ENCODE measurements at regions not wholly inside any gene's neighbourhood (a gene's known extent, or its start where the extent isn't known, plus 50 kb on each side); places are given as distances from the start of the nearest gene placed in this dataset.
A peak's percentile ranks its signal among the peaks of the same experiment; 100 is the strongest.
"Not testable (repeated sequence)": the region's sequence is repeated elsewhere in the genome, so short reads cannot be mapped to it uniquely, and the experiment has no call there.

DNA sequence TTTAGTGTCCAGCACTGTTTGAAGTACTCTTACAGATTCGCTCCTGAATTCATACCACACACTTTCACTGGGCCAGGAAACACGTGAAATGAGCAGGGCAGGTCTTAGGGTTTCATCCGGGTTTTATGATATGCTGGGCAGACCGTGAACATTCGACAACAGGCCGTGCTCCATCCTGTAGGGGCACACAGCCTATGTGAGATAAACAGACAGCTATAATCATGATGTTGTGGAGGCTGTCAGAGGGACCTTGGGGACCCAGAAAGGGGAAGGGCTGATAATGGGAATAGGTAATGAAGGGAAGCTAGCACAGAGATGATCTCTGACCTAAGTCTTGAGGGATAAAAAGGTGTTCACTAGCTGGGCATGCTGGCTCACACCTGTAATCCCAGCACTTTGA, 110.4 kb downstream of the RIN2 start:
- no peak overlapping the region for H3K4me3 ChIP-seq
- TF ChIP-seq, protein P1, sequence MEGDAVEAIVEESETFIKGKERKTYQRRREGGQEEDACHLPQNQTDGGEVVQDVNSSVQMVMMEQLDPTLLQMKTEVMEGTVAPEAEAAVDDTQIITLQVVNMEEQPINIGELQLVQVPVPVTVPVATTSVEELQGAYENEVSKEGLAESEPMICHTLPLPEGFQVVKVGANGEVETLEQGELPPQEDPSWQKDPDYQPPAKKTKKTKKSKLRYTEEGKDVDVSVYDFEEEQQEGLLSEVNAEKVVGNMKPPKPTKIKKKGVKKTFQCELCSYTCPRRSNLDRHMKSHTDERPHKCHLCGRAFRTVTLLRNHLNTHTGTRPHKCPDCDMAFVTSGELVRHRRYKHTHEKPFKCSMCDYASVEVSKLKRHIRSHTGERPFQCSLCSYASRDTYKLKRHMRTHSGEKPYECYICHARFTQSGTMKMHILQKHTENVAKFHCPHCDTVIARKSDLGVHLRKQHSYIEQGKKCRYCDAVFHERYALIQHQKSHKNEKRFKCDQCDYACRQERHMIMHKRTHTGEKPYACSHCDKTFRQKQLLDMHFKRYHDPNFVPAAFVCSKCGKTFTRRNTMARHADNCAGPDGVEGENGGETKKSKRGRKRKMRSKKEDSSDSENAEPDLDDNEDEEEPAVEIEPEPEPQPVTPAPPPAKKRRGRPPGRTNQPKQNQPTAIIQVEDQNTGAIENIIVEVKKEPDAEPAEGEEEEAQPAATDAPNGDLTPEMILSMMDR (IDR thresholded peaks at IDR 0.05): no peak
- H3K4me1 ChIP-seq: no peaks in the 10 kb centered on the region
- peaks cover 12% of the 10 kb centered on the region for H3K36me3 ChIP-seq
- no peak for DNase-seq (ENCODE audit: low spot score)
- peaks cover 0 to under 1% of the 10 kb centered on the region in 2 donors for H3K9me3 ChIP-seq
- no peaks in the 10 kb centered on the region for H3K27me3 ChIP-seq
- peak overlapping the region in 1 of 2 donors; percentile 11 for H3K27ac ChIP-seq

DNA sequence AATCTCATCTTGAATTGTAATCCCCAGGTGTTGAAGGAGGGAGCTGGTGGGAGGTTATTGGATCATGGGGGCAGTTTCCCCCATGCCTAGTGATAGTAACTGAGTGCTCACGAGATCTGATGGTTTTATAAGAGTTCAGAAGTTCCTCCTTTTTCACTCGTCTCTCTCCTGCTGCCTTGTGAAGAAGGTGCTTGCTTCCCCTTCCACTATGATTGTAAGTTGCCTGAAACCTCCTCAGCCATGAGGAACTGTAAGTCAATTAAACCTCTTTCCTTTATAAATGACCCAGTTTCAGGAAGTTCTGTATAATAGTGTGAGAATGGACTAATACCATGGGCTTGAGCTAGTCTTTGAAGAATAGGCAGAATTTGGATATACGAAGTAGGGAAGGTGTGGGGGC, 113.9 kb downstream of the RIN2 start:
- TF ChIP-seq, protein P1 (IDR thresholded peaks at IDR 0.05): no peak
- Histone ChIP-seq H3K27ac (no peak overlapping the region), H3K4me1 (peaks cover 0 to 20% of the 10 kb centered on the region in 2 donors), H3K36me3 (peaks cover 23% of the 10 kb centered on the region), H3K27me3 (no peaks in the 10 kb centered on the region), H3K9me3 (peaks cover 0 to 9% of the 10 kb centered on the region in 2 donors), H3K4me3 (no peak overlapping the region)
- no peak for DNase-seq (ENCODE audit: low spot score)

DNA sequence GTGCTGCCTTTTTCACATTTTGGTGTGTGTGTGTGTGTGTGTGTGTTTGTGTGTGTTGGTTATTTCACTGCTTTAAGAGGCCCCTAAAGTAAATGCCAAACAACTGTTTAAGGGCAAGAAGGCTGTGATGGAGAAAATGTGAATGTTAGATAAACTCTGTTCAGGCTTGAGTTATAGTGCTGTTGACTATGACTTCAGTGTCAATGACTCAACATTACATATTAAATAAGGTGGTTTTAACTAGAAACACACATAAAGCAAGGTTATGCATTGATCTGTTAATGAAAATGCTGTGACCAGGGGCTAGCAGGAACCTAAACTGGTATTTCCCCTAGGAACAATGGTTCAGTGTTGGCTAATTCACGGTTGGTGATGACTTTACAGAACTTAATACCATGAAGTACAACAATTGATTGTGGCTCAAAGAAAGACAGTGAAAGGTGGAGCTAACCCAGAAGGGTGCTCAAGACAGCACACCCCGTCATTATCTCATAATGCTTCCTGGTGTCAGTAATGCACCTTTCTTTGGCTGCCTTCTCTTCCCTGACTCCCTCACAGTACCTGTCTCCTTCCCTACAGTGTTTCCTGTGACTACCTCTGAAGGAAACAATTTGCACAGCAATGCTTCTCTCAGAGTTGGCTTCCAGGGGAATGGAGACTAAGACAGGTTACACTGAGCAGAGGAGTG, 116.1 kb downstream of the RIN2 start:
- peaks cover 0 to 9% of the 10 kb centered on the region in 2 donors for H3K9me3 ChIP-seq
- TF ChIP-seq, protein P1 (IDR thresholded peaks at IDR 0.05): no peak
- no peak for DNase-seq (ENCODE audit: low spot score)
- H3K27me3 ChIP-seq: no peaks in the 10 kb centered on the region
- peaks cover 0 to 26% of the 10 kb centered on the region in 2 donors for H3K4me1 ChIP-seq
- no peak overlapping the region for H3K4me3 ChIP-seq
- peaks cover 23% of the 10 kb centered on the region for H3K36me3 ChIP-seq
- no peak overlapping the region for H3K27ac ChIP-seq

DNA sequence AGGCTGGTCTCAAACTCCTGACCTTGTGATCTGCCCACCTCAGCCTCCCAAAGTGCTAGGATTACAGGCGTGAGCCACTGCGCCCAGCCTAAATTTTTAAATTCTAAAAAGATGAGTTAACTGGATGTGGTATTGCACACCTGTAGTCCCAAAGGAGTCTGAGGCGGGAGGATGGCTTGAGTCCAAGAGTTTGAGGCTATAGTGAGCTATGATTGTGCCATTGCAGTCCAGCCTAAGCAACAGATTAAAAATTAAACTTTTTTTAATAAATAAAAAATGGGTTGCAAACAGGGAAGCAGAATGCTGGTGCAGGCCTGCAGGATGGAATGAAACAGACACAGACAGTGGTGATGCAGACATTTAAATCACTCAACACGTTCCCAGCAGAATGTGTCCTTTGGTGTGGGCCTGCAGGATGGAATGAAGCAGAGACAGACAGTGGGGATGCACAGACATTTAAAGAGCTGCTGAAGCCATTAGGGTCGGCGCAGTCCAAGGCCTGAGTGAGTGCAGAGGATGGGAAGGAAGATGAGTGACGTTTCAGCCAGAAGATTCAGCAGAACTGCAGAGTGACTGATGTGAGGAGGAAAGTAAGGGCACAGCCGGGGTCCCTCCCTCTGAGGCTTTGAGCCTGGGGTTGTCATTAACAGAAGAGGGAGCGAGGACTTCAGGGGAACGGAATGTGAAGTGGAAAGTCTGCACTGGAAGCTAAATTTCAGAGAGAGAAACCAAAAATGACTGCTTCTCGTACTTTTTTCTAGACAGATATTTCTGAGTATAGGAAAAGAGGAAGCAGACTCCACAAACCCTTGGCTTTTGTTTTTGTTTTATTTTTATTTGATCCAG, 117.5 kb downstream of the RIN2 start:
- Histone ChIP-seq H3K9me3 (peaks cover 0 to 9% of the 10 kb centered on the region in 2 donors), H3K4me3 (no peak overlapping the region), H3K36me3 (peaks cover 23% of the 10 kb centered on the region), H3K27ac (peak overlapping the region; percentile 47 to 52), H3K27me3 (no peaks in the 10 kb centered on the region), H3K4me1 (peaks cover 0 to 26% of the 10 kb centered on the region in 2 donors)
- TF ChIP-seq, protein P1 (IDR thresholded peaks at IDR 0.05): no peak
- no peak for DNase-seq (ENCODE audit: low spot score)

DNA sequence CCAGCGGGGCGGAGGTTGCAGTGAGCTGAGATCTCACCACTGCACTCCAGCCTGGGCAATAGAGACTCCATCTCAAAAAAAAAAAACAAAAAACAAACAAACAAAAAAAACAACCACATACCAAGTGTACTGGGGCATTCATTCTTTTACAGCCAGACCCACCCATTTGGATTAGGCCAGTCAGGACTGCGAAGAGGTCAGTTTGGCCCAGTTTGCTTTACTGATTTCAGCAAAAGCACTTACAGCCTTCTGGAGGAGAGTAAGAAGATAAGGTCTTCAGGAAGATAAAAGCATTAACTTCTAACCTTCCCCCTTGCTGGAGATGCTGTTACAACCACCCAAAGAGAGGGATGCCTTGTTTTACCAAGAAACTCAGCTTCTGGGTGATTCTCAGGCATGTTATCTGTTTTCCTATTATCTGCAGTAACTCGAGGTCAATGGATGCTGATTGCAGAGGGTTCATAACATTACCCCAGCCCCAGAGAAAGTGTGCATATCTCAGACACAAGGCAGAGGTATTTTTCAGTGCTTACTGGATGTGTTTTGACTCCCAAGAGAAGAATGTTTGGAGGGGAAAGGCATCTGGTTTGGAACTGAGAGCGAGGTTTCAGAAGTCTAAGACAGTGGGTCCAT, 118.9 kb downstream of the RIN2 start:
- TF ChIP-seq, protein P1 (IDR thresholded peaks at IDR 0.05): no peak
- DNase-seq (ENCODE audit: low spot score): no peak
- H3K9me3 ChIP-seq: peaks cover 0 to 9% of the 10 kb centered on the region in 2 donors
- H3K4me3 ChIP-seq: no peak overlapping the region
- H3K27me3 ChIP-seq: no peaks in the 10 kb centered on the region
- H3K27ac ChIP-seq: peak overlapping the region in 1 of 2 donors; percentile 47
- H3K4me1 ChIP-seq: peaks cover 0 to 26% of the 10 kb centered on the region in 2 donors
- peaks cover 13% of the 10 kb centered on the region for H3K36me3 ChIP-seq

DNA sequence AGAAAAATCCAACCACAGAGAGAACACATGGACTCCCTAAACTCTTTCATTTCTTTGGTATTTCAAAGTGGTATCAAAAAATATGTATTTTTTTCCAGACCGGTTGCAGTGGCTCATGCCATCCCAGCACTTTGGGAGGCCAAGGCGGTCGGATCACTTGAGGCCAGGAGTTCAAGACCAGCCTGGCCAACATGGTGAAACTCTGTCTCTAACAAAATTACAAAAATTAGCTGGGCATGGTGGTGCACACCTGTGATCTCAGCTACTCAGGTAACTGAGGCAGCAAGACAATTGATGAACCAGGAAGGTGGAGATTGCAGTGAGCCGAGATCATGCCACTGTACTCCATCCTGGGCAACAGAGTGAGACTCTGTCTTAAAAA, 121.8 kb downstream of the RIN2 start:
- DNase-seq (ENCODE audit: low spot score); H3K36me3 ChIP-seq; H3K9me3 ChIP-seq; H3K27ac ChIP-seq; H3K27me3 ChIP-seq; H3K4me3 ChIP-seq: not testable (repeated sequence)
- peaks cover 0 to 26% of the 10 kb centered on the region in 2 donors for H3K4me1 ChIP-seq
